OCI-M2 (cell line): ENCODE measurements at regions not wholly inside any gene's neighbourhood (a gene's known extent, or its start where the extent isn't known, plus 50 kb on each side); places are given as distances from the start of the nearest gene placed in this dataset.
A peak's percentile ranks its signal among the peaks of the same experiment; 100 is the strongest.

ENCODE experiments used
- DNase-seq: peaks from one replicate; lab custom pipeline; 2025; ENCODE audit not compliant: unreplicated experiment; lab: John Stamatoyannopoulos, UW

DNA sequence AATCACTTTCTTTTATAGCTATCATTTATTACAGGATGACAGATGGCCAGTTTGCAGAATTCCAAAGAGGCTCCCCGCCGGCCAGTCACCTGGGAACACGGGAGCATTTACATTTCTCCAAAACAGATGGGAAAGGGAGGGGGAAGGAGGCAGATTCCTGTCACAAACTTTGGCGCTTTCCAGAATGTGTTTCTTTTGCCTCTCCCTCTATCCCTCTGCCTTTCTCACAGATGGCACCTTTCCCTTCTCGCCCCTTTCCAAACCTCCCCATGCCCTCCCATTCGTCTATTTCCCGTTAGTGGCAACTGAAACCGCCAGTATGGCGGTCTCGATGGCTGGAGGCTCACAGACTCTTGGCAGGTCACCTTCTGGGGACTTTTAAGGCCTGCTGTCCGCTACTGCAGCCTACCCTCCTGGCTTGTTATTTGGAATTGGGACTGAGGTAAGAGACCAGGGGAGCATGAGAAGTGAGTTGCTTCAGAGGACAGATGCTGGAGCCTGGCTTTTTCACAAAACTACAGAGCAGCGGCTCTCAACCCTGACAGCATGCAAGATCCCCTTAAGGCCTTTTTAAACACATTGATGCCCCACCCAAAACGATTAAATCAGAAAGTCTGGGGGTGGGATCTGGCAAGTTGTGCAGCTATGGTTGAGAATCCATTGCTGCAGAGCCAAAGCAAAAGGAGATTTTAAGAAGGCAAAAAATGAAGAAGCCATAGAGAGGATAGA, 161.5 kb upstream of the VASH1 start:
- DNase-seq, result no peak

DNA sequence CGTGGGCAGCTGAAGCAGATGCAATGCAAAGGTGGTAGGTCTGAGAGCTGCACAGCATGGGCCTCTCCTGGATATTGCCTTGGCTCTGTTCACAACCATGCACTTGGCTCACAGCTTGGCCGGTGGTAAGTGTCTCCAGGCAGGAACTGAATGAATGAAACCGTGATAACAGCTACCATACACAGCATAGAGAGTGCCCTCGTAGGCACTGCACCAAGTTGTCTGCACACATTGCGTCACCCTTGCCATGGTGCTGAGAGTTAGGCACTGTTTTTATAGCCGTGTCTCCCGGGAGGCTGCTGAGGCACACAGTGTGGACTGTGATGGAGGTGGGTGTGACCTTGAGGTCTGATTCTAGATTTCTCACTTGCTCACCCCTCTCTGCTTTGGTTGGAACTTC, 157.6 kb upstream of the VASH1 start:
- DNase-seq, result no peak

DNA sequence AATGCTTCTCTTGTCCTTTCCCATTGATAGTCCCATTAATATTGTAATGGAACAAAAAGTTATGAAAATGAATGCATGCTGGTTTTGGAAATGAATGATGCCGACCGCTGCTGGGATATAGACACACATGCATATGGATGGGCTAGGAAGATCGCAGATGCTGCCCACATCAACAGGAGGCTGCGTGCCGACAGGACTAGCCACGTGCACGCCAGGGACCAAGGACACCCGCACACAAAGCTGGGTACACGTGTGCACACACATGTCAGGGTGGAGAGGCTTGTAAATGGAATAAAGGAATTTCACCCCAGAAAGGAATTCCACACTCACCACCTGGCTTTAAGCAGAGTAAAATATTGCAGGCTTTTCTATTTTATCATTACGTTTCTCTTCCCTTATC, 153.8 kb upstream of the VASH1 start:
- no peak for DNase-seq

DNA sequence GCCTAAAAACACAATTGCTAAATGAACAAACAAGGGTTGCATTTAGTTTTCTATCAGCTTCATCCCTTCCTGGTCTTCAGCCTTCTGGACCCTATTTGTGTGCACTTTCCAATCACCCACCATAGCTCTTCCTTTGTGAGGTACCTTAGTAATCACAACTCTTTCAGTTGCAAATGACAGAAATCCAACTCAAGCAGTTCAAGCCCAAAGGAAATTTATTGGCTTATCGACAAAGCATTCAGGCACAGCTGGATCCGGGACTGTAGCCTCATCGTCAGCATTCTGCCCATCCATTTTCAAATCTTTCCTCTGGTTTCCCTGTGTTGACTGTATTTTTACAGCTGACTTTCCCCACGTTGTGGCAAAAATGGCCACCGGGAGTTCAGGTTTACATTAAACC, 148.6 kb upstream of the VASH1 start:
- DNase-seq, result no peak

DNA sequence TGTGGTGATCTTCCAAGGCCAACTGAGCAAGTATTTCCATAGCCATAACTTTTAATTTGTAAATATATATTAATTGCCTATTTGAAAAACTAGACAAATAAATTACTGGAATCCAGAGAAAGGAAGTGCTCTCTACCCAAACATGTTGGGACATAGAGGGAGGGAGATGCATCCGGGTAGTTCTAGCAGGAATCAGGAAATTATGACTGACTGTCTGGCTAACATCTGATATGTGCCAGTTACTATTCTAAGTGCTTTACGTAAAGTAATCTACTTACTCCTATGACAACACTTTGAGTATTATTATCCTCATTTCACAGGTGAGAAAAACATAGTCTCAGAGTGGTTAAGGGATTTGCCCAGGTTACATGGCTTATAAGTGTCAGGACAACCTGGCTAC, 147.7 kb upstream of the VASH1 start:
- DNase-seq, result no peak

DNA sequence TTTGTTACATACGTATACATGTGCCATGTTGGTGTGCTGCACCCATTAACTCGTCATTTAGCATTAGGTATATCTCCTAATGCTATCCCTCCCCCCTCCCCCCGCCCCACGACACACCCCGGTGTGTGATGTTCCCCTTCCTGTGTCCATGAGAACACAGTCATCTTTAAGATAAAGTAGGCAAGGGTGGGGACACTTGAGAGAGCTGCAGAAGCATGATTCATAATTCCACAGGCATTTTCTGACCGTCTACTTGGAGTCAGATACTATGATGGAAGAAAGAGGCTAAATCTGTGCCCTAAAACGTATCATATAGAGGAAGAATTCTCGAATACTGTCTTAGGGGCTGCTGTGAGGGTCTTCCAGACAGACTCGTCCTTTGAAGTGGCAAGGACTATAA, 145.9 kb upstream of the VASH1 start:
- no peak for DNase-seq

DNA sequence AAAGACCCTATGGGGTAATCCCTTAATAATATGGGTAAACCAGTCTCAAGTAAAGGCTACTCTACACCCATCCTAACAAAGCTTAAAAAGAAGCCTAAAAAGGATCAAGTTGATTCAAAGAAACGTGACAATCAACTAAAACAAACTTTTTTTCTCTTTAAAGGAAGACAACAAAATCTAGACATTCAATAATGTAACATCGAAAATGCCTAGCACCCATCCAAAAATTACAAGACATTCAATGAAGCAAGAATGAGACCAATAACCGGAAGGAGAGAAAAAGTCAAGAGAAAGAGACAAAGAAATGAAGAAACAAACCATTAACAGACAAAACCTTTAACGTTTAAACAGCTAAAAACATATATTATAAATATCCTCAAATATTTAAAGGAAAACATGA, 143.8 kb upstream of the VASH1 start:
- DNase-seq, result no peak

DNA sequence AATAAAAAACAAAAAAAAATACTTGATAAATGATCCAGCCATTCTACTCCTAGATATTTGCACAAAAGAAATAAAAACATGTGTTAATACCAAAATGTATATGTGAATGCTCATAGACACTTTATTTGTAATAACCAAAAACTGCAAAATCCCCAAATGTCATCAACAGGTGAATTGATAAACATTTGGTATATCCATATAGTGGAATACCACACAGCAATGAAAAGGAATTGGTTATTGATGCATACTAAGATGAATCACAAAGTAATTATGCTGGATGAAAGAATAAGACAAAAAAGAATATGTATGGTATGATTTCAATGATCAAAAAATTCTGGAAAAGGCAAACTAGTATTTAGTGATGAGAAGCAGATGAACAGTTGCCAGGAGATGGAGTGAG, 124.7 kb upstream of the VASH1 start:
- no peak for DNase-seq

DNA sequence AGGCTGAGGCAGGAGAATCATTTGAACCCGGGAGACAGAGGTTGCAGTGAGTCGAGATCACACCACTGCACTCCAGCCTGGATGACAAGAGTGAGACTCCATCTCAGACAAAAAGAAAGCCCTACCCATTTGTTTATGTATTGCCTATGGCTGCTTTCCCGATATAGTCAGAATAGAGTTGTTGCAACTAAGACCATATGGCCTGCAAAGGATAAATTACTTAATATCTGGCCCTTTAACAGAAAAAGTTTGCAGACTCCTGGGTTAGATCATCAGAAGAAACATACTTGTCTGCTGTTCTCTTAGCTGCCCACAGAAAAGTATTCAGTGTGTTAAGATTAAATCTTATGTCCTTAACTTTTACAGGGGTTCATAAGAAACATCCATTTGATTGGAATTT, 122.4 kb upstream of the VASH1 start:
- DNase-seq, result no peak

DNA sequence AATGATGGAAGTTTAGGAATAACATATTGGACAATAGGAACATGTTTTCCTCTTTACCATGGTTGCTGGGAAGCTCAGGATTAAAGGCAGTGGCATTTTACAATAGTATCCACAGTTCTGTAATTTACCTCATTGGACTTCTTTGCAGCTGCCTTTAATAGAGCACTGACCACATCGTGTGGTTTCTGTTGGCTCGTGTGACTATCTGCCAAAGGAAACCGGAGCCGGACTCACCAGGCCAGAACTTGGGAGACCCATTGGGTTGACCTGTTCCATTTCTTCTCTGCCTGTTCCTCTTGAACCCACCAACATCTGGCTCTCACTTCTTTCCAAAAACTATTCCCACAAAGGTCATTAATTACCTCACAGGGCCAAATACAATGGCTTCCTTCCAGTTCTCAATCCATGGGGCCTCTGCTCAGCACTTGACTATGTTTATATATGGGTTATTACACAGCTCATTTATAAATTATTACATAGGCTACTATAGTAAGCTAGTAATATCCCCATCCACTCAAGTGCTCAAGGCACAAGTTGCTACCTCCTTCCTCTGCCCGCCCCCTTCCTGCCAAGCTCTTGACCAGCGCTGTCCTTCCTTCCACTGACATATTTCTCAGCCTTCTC, 121.5 kb upstream of the VASH1 start:
- DNase-seq, result no peak

DNA sequence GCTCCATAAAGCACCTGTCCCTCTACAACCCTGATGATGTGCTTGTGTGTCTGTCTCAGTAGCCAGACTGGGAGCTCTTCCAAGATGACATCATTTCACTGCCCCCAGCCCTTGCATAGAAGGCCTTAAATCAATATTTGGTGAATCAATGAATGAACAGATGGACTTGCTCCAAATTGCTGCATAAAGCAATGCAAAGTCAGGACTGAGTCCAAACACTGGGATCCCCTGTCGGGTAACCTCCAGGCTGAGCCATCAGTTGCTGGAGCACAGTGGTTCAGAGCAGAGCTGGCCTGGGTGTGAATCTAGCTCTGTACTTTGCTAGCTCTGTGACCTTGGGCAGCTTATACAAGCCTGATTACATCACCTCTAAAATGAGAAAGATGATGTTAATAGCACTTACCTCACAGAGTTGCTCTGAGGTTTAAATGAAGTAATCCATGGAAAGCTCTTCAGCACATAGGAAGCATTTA, 120.3 kb upstream of the VASH1 start:
- no peak for DNase-seq

DNA sequence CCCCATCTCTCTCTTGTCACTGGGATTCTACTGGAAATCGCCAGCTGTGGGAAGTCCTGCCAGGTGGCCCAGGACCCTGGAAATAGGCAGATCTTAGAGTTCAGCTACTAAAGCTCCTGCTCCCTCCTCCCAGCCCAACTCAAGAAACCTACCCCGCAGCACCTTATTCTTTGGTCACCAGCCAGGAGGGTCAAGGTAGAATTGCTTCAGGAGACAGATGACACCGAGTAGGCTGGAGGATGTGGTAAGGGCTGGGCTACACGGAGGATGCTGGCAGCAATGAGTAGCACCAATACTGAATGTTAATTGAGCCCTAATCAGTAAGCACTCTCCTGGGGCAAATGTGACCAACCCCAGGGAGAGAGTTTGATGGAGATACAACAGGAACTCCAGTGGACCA, 119.7 kb upstream of the VASH1 start:
- no peak for DNase-seq

DNA sequence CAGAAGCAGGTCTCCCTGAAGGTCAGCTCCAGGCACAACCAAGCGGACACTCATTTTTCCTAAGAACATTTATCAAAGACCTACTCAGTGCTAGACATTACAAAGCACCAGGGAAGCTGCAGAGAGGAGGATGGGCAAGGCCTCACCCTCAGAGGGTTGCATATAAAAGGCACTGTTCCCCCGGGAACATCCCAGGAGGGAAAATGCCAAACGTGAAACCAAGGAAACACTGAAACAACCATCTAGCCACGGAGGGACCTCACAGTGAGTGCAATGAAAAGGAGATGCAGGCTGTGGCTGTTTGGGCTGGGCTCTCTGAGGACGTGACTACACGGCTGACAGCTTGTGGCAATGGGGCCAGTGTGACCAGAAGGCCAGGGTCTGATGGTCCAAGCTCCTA, 117.4 kb upstream of the VASH1 start:
- no peak for DNase-seq

DNA sequence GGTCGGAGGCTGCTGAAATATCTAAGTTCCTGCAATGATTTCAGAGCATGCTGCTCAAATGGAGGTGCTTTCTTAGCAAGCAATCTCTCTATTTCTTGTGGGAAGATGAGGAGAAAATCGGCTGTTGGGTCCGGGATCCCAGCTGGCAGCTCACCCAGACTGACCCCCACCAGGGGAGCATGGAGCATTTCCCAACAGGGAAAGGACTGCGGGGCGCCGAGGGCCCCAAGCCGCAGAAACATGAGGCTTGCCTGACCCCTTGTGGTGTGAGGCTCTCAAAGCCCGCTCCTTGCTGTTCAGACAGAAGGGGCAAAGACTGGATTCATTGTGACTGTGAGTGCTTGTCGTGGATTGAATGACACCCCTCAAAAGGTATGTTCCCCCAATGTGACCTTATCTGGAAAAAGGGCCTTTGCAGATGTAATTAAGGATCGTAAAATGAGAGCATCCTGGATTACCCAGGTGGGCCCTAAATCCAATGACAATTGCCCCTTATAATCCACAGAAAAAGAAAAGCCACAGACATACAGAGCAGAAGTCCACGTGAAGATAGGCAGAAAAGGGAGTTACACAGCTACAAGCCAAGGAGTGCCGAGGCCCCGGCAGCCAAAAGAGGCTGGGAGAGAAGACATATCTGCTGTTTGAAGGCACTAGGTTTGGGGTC, 116.3 kb upstream of the VASH1 start:
- peak; percentile 9 for DNase-seq

DNA sequence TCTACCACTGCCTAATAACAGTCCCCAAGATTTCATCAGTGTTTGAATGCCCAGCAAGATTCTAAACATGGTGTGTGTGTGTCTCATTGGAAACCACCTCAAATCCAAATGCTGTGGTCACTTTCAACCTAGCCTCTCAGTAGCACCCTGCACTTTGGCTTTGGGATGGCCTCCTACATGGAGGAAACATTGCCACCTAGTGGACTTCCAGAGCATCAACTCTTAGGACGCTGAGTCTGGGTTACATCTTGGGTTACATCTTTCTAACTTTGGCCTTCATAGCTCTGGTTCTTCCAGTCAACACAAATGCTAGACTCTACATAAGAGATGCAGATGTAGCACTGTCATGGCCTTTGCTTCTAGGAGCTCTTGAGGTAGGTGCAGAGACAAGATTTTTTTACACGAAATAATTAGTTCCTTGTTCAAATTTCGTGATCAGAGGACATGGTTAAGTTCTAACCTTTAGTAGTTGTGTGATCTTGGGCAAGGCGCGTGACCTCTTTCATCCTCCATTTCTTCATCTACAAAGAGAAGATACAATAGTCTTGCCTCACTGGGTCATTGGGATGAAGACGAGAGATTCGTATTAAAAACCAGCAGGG, 113.5 kb upstream of the VASH1 start:
- DNase-seq, result no peak

DNA sequence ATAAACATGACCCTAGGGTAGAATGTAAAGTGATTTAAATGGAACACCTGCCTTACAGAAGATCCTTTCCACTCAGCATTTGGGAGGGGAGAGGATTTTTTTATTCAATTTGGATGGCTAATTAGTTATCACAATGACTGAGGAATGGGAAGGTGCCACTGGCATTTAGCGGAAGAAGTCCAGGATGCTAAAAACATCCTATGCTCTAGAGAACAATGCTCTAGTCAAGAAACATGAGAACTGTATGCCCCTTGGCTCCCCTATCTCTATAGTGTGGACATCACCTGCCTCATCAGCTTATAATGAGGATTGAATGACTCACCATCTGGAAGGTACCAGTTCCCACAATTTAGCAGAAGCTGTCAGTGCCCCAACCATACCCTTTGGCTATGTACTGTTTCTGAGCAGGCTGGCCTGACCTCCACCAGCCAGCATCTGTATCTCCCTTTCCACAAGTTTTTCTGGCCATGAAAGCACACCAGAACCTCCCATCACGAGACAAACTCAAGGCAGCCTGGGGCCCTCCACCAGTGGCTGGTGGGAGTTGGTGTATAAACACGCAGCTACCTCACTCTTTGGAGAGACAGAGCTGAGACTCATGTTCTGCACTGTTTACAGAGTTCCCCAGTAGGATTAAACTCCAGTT, 109.7 kb upstream of the VASH1 start:
- DNase-seq, result no peak

DNA sequence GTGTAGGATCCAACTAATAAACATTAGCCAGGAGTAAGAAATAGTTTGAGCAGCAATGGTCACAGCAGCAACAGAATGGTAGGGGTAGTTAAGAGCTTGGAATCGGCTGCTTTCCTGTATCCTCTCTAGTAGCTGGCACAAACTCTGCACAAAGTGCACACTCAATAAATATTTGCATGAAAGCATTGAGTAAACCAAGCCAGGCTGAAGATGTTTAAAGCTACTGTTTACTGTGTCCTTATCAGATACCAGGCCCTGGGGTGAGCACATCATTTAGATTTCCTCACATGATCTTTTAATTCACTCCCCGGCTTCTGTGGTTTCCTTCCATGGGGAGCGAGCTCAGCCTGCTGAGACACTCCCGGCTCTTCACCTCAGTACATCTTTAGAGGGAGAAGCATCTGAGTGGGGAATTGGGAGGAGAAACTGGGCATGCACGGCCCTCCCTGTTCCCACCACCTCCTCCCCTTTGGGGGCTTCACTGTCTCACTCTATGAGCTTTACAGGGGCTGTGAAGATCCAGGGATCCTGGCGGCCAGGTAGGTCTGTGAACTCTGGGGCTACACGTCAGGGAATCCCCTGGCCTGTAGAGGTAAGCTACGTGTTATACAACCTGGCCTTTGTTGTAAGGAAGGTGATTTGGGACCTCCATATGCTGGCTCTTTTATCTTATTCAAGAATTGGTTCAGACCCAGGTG, 107.2 kb upstream of the VASH1 start:
- DNase-seq, result no peak

DNA sequence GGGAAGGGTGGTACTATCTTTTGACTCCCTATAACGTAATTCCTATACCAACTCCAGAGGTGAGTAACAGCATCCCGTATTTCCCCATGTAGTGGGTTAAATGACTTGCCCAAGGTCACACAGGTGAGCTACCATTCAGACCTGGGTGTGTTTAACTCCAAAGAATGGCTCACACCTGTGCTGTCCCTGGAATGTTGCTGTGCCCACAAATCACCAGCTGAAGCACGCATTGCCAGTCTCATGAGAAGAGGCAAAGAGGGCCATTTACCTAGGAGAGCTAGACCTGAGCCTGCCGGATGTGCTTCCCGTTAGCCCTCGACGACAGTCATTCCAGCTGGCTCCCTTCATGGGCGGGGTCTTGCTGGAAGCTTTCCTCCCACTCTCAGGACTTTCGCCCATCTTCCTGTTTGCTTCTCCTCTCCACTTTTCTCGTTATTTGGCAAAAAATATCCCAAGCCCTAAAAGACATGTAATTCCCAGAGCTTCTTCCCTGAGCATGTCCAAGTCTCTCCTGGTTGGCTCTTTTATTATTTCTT, 106.6 kb upstream of the VASH1 start:
- no peak for DNase-seq

DNA sequence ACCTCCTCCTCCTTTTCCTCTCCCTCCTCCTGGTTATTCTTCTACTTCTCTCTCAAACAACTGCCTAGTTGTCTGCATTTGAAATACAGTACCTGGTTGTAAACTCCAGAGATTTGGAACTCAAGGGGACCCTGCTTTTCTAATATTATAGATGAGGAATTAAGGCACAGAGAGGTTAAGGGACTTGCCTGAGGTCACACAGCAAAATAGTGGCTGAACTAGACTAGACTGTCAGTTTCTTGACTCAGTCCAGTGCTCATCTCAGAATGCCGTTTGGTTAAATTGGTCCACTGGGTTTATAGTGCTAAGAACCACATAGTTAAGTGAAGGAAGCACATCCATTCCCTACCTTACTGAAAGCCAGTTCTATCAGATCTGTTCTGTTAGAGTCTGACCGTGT, 105.9 kb upstream of the VASH1 start:
- no peak for DNase-seq

DNA sequence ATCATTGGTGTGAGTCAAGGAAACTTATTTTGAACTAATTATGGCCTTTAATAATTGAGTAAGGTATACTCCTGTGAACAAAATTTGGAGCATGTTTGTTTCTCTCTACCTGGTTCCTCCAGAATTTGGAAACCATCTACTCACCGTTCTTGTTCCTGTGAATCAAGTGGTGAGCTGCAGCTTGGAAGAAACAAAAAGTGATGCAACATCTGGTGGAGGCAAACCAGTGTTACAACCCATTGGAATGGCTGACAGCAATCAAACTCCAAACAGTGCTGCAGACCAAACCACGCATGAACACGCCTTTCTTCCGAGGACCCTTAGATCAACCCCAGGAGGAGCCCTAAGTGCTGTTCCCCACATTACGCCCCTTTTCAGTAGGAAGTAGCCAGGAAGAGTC, 104.7 kb upstream of the VASH1 start:
- DNase-seq, result no peak

DNA sequence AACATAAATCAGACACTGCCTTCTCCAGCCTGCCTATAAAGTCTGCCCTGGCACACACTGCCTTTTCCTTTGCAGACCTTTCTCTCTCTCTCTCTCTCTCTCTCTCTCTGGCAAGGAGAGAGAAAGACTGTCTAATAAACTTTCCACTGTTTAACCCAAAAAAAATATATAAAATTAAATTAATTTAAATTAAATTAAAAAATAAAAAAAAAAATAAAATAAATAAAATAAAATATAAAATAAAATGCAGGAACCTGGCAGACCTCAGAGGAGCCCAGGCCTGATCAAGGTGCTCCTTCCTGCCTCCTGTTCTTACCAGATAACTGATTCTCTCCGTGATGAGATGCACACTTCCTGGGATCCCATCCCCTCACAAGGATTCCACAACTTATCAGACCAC, 103.9 kb upstream of the VASH1 start:
- no peak for DNase-seq
